Lower leg skin (tissue), 4 donors: ENCODE measurements at regions not wholly inside any gene's neighbourhood (a gene's known extent, or its start where the extent isn't known, plus 50 kb on each side); places are given as distances from the start of the nearest gene placed in this dataset.

Experiments
- DNase-seq, 2 donors: peaks; one replicate each; pipeline ENCODE4 v3.0.0-alpha.2; 2019; ENCODE audit warnings: low spot score in 2 of 2
- H3K4me3 ChIP-seq: fragments of 200-600 bp; sonication (generic); 2 replicates; pipeline ENCODE4 v1.5.1; 2017; ENCODE audit warnings: mild to moderate bottlenecking, low read depth; ENCODE audit not compliant: poor library complexity, severe bottlenecking
- POLR2A ChIP-seq, 2 donors: fragments of 450-650 bp; IDR thresholded peaks; one replicate each; pipeline ENCODE4 v1.6.1; 2016 to 2017; ENCODE audit warnings: antibody characterized with exemption in 2 of 2, mild to moderate bottlenecking in 1 of 2, moderate library complexity in 1 of 2
- WGBS, 2 donors: methylation state at CpG; one replicate each; pipeline ENCODE4 v1.1.5; 2018; 5-methylcytosine and 5-hydroxymethylcytosine counted together
- intact Hi-C: fragments of 100-400 bp; cut with DNase I; formaldehyde crosslinking; loops from one replicate; pipeline ENCODE4 v1.15.0; 2023; ENCODE audit warnings: low total_unique reads
- TF ChIP-seq, protein P1 (sequence below), 3 donors: fragments of 450-650 bp; IDR thresholded peaks; one replicate each; pipeline ENCODE4 v1.5.1; 2016; ENCODE audit warnings: antibody characterized with exemption in 3 of 3, mild to moderate bottlenecking in 3 of 3, moderate library complexity in 2 of 3

DNA sequence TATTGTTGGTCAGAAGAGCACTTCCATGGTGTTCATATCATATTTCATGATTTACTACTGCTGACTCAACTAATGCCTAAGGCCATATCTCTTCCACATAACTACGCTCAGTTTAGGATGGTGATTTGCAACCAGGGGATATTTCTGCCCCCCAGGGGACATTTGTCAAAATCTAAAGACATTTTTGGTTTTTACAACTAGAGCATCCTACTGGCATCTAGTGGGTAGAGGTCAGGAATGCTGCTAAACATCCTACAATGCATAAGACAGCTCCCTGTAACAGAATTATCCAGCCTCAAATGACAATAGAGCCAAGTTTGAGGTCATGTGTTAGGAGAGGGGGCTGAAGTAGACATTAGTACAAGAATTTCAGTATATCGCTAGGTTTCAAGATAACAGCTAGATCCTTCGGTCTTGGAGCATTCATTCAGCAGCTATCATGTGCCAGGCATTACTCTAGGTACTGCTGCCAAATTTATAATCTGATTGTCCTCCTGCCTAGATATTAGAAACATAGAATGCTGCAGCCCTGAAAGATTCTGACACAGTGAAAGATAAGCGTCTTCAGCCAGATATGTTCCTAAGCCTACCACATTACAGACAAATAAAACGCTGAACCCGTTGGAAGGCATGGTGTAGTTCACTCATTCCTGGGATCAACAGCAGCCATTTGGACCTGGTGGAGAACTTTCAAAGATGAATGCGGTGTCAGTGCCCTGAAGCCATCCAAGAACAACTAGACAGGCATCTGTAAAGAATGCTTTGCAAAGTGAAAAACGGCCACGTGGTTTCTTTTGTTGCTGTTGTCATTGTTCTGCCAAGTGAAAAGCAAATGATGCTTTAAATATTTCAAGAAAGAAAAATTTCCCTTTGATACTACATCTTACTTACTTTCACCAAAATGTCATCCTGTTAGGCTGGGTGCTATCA is 55.5 kb upstream of the FST start:
- no peak for DNase-seq
- intact Hi-C loops, result no loop called here
- H3K4me3 ChIP-seq, result no peak overlapping the region
- 32 to 36% methylated on average over 9 of the region's 9 CpGs for WGBS, 2 donors
- no peak for TF ChIP-seq POLR2A (IDR thresholded peaks at IDR 0.05)
- TF ChIP-seq, protein P1, sequence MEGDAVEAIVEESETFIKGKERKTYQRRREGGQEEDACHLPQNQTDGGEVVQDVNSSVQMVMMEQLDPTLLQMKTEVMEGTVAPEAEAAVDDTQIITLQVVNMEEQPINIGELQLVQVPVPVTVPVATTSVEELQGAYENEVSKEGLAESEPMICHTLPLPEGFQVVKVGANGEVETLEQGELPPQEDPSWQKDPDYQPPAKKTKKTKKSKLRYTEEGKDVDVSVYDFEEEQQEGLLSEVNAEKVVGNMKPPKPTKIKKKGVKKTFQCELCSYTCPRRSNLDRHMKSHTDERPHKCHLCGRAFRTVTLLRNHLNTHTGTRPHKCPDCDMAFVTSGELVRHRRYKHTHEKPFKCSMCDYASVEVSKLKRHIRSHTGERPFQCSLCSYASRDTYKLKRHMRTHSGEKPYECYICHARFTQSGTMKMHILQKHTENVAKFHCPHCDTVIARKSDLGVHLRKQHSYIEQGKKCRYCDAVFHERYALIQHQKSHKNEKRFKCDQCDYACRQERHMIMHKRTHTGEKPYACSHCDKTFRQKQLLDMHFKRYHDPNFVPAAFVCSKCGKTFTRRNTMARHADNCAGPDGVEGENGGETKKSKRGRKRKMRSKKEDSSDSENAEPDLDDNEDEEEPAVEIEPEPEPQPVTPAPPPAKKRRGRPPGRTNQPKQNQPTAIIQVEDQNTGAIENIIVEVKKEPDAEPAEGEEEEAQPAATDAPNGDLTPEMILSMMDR (IDR thresholded peaks at IDR 0.05), result no peak

DNA sequence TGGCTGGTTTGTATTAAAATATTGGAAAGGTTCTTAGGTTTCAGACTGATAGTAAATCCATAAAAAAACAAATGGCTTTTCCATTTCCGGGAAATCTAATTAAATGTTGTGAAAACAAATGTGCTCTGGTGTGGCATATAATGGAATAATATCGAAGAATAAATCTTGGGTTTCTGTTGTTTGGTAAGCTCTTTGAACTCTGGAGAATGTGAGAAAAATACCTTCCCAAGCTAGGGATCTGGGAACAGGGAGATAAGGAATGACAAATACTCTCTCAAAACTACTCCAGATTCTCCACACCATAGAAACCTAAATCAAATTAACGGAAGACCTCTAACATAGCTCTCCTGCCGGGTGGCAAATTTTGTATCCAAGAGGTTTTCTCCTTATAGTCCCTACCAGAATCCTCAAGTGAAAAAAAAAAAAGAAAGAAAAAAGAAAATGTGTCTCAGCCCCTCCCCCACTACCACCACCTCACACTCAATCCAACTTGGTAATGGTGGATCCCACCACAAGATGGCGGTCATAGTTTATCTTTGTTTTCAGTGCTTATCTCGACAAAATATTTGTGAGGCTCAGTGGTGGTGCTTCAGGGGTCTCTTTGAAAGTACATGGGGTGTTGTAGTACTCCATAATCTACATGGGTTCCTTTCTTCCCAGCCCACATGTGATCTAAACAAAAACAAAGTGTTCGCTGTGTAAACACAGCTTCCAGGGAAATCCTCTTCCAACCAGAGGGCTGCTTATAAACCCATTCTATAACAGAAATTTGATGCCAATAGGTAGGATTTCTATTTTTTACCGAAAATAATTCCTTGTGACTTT is 54.5 kb upstream of the FST start:
- H3K4me3 ChIP-seq, result no peak overlapping the region
- intact Hi-C loops, result no loop called here
- TF ChIP-seq, protein P1 (IDR thresholded peaks at IDR 0.05), result no peak
- no peak for TF ChIP-seq POLR2A (IDR thresholded peaks at IDR 0.05)
- no peak for DNase-seq
- WGBS, 2 donors, result 72 to 73% methylated on average over 8 of the region's 8 CpGs

GRCh38 chr5:53426512-53426830 is 54.0 kb upstream of the FST start:
- TF ChIP-seq, protein P1 (IDR thresholded peaks at IDR 0.05), result no peak
- no peak for TF ChIP-seq POLR2A (IDR thresholded peaks at IDR 0.05)
- DNase-seq, result no peak
- H3K4me3 ChIP-seq, result no peak overlapping the region
- intact Hi-C loops, result no loop called here
- WGBS, 2 donors, result 81% methylated on average over 2 of the region's 2 CpGs

- intact Hi-C loops, result no loop called here
- 85 to 87% methylated on average over 2 of the region's 2 CpGs for WGBS, 2 donors
Measured at GRCh38 chr5:53426878-53427277, 53.6 kb upstream of the FST start.

GRCh38 chr5:53427965-53428364 is 52.5 kb upstream of the FST start:
- no peak overlapping the region for H3K4me3 ChIP-seq
- TF ChIP-seq, protein P1 (IDR thresholded peaks at IDR 0.05), result no peak
- TF ChIP-seq POLR2A (IDR thresholded peaks at IDR 0.05), result no peak
- no peak for DNase-seq
- intact Hi-C loops, result no loop called here

More at GRCh38 chr5:53426878-53427277, 53.6 kb upstream of the FST start:
- H3K4me3 ChIP-seq, result no peak overlapping the region
- no peak for DNase-seq
- TF ChIP-seq POLR2A (IDR thresholded peaks at IDR 0.05), result no peak
- TF ChIP-seq, protein P1 (IDR thresholded peaks at IDR 0.05), result no peak
